DND-41 (cell line): ENCODE measurements at regions not wholly inside any gene's neighbourhood (a gene's known extent, or its start where the extent isn't known, plus 50 kb on each side); places are given as distances from the start of the nearest gene placed in this dataset.

Experiments used
- EZH2 ChIP-seq: IDR thresholded peaks from 3 replicates; pipeline ENCODE4 v1.6.1; 2012; ENCODE audit warnings: borderline replicate concordance, low read depth, mild to moderate bottlenecking, moderate library complexity, low read length, inconsistent platforms; ENCODE audit not compliant: severe bottlenecking
- TF ChIP-seq, protein P1 (sequence below): IDR thresholded peaks from 2 replicates; pipeline ENCODE4 v1.5.1; 2012; ENCODE audit warnings: borderline replicate concordance, low read length, moderate library complexity, mild to moderate bottlenecking; ENCODE audit not compliant: poor library complexity, severe bottlenecking; ENCODE audit errors: extremely low read depth

DNA sequence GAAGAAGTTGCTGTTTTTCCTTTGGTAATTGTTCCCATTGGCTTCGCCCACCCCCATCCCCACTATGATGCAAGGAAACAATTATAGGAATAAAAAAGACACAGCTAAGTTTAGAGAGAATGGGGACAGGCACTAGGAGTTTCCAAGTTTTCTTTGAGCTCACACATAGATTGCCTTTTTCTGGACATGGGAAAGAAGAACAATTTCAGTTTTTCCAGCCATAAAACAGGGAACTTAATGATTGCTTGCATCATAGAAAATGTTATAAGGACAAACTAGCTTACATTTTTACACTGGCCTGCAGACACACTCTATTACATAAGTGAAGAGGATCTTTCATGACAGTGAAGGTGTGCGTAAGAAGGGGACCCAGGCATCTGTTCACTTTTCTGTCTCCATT lies 142.3 kb upstream of the ZFHX3 start:
- TF ChIP-seq, protein P1, sequence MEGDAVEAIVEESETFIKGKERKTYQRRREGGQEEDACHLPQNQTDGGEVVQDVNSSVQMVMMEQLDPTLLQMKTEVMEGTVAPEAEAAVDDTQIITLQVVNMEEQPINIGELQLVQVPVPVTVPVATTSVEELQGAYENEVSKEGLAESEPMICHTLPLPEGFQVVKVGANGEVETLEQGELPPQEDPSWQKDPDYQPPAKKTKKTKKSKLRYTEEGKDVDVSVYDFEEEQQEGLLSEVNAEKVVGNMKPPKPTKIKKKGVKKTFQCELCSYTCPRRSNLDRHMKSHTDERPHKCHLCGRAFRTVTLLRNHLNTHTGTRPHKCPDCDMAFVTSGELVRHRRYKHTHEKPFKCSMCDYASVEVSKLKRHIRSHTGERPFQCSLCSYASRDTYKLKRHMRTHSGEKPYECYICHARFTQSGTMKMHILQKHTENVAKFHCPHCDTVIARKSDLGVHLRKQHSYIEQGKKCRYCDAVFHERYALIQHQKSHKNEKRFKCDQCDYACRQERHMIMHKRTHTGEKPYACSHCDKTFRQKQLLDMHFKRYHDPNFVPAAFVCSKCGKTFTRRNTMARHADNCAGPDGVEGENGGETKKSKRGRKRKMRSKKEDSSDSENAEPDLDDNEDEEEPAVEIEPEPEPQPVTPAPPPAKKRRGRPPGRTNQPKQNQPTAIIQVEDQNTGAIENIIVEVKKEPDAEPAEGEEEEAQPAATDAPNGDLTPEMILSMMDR: no peak
- TF ChIP-seq EZH2: no peak
